ENCODE measurements at regions not wholly inside any gene's neighbourhood (a gene's known extent, or its start where the extent isn't known, plus 50 kb on each side); places are given as distances from the start of the nearest gene placed in this dataset.

- Mint-ChIP-seq H3K9me3 (peaks cover 59% of the 10 kb centered on the region), H3K36me3 (ENCODE audit: low read depth) (no peaks in the 10 kb centered on the region), H3K27me3 (ENCODE audit: insufficient read depth) (peaks cover 4% of the 10 kb centered on the region), H3K27ac (no peak overlapping the region), H3K4me3 (no peak overlapping the region), H3K4me1 (ENCODE audit: low read depth) (no peaks in the 10 kb centered on the region)
- no peak for DNase-seq
- no peak for TF ChIP-seq CTCF (IDR thresholded peaks at IDR 0.05)
These were observed 355.9 kb downstream of the EIPR1 start for GRCh38 chr2:3021720-3022119.

GRCh38 chr2:3010001-3010400 lies 367.6 kb downstream of the EIPR1 start:
- Mint-ChIP-seq H3K4me3 (no peak overlapping the region), H3K27ac (no peak overlapping the region), H3K9me3 (peaks cover 35% of the 10 kb centered on the region), H3K36me3 (ENCODE audit: low read depth) (peaks cover 4% of the 10 kb centered on the region; the same call in 1 of the 2 replicates), H3K27me3 (ENCODE audit: insufficient read depth) (peaks cover 2% of the 10 kb centered on the region; the same call in 1 of the 2 replicates), H3K4me1 (ENCODE audit: low read depth) (no peaks in the 10 kb centered on the region)
- no peak for DNase-seq
- TF ChIP-seq CTCF (IDR thresholded peaks at IDR 0.05) = no peak

- Mint-ChIP-seq H3K36me3 (ENCODE audit: low read depth) (peaks cover 4% of the 10 kb centered on the region; the same call in 1 of the 2 replicates), H3K4me1 (ENCODE audit: low read depth) (no peaks in the 10 kb centered on the region), H3K9me3 (peaks cover 35% of the 10 kb centered on the region), H3K4me3 (no peak overlapping the region), H3K27ac (no peak overlapping the region), H3K27me3 (ENCODE audit: insufficient read depth) (peaks cover 2% of the 10 kb centered on the region; the same call in 1 of the 2 replicates)
- no peak for DNase-seq
- no peak for TF ChIP-seq CTCF (IDR thresholded peaks at IDR 0.05)
These were observed 368.1 kb downstream of the EIPR1 start for GRCh38 chr2:3009483-3009882.

GRCh38 chr2:3009005-3009404 lies 368.6 kb downstream of the EIPR1 start:
- Mint-ChIP-seq H3K4me1 (ENCODE audit: low read depth) (no peaks in the 10 kb centered on the region), H3K36me3 (ENCODE audit: low read depth) (peaks cover 4% of the 10 kb centered on the region; the same call in 1 of the 2 replicates), H3K27ac (no peak overlapping the region), H3K27me3 (ENCODE audit: insufficient read depth) (peaks cover 2% of the 10 kb centered on the region; the same call in 1 of the 2 replicates), H3K4me3 (no peak overlapping the region), H3K9me3 (peaks cover 35% of the 10 kb centered on the region)
- TF ChIP-seq CTCF (IDR thresholded peaks at IDR 0.05) = no peak
- DNase-seq = no peak

GRCh38 chr2:3008561-3008960 lies 369.1 kb downstream of the EIPR1 start:
- TF ChIP-seq CTCF (IDR thresholded peaks at IDR 0.05) = no peak

GRCh38 chr2:3007135-3007534 lies 370.5 kb downstream of the EIPR1 start:
- DNase-seq = no peak
- H3K9me3 Mint-ChIP-seq = peaks cover 25% of the 10 kb centered on the region

More at GRCh38 chr2:3008561-3008960, 369.1 kb downstream of the EIPR1 start:
- Mint-ChIP-seq H3K27ac (no peak overlapping the region), H3K27me3 (ENCODE audit: insufficient read depth) (peaks cover 2% of the 10 kb centered on the region; the same call in 1 of the 2 replicates), H3K4me1 (ENCODE audit: low read depth) (no peaks in the 10 kb centered on the region), H3K36me3 (ENCODE audit: low read depth) (peaks cover 4% of the 10 kb centered on the region; the same call in 1 of the 2 replicates), H3K9me3 (peaks cover 31% of the 10 kb centered on the region), H3K4me3 (no peak overlapping the region)
- DNase-seq = no peak

More at GRCh38 chr2:3007135-3007534, 370.5 kb downstream of the EIPR1 start:
- Mint-ChIP-seq H3K4me1 (ENCODE audit: low read depth) (no peaks in the 10 kb centered on the region), H3K4me3 (no peak overlapping the region), H3K36me3 (ENCODE audit: low read depth) (peaks cover 4% of the 10 kb centered on the region; the same call in 1 of the 2 replicates), H3K27me3 (ENCODE audit: insufficient read depth) (peaks cover 2% of the 10 kb centered on the region; the same call in 1 of the 2 replicates), H3K27ac (no peak overlapping the region)
- no peak for TF ChIP-seq CTCF (IDR thresholded peaks at IDR 0.05)

Data from HFFc6 (cell line).